Activated CD4-positive, alpha-beta T cell treated with anti-CD3 and anti-CD28 coated beads, Interleukin-2, Interleukin-6, amounts not matched to agents 100 ng/mL and 50 ng/mL, durations not matched to agents 16 hours and 8 hours (primary cell): ENCODE measurements at regions not wholly inside any gene's neighbourhood (a gene's known extent, or its start where the extent isn't known, plus 50 kb on each side); places are given as distances from the start of the nearest gene placed in this dataset.

Experiments used
- DNase-seq: peaks from one replicate; pipeline ENCODE4 v3.0.0-alpha.2; 2020

DNA sequence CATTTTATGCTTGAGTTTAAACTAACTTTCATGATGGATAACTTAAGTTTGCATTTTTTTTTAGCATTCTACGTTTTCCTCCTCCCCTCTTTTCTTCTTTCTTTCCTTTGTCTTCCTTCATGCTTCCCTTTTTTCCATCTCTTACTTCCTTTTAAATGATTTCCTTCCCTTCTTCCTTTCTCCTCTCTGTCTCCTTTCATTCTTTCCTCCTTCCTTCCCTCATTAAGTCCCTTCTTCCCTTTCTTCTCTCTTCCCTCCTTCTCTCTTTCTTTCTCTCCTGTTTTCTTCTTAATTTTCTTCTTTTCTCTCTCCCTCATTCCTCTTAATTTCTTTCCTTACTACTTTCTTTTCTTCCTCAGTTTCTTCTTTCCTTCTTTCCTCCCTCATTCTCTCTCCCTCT, 376.0 kb downstream of the LRIG3 start:
- no peak for DNase-seq

DNA sequence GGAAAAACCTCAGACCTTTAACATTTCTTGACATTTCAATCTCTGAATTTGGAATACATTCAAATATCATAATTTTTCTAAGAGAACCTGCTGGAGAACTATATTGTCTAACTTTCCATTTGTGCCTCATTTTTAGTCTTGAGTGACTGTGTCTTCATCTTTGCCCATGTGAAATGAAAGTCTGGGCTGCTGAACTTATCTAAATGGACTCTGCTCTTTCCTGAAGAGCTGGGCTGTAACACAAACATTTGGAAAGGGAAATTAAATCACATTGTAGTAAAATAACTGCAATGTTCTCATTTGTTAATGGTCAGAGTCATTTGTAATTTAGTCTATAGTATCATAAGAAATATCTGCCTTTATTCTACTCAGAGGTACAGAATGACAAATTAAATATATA, 373.1 kb downstream of the LRIG3 start:
- no peak for DNase-seq

DNA sequence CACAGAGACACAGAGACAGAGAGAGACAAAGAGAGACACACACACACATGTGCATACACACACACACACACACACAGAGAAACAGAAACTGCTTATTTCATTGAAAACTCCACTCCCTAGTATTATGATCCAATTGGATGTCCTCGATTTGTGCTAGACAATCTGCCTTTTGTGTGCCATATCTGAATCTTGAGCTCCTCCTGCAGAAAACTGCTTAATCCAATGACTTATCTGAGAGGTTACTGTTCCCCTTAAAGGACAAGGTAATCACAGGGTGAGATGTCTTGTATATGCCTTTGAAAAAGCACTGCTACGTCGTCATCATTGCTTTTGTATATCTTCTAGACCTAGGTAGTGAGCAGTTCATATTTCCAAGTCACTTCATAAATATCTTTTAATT, 371.5 kb downstream of the LRIG3 start:
- DNase-seq, result no peak

DNA sequence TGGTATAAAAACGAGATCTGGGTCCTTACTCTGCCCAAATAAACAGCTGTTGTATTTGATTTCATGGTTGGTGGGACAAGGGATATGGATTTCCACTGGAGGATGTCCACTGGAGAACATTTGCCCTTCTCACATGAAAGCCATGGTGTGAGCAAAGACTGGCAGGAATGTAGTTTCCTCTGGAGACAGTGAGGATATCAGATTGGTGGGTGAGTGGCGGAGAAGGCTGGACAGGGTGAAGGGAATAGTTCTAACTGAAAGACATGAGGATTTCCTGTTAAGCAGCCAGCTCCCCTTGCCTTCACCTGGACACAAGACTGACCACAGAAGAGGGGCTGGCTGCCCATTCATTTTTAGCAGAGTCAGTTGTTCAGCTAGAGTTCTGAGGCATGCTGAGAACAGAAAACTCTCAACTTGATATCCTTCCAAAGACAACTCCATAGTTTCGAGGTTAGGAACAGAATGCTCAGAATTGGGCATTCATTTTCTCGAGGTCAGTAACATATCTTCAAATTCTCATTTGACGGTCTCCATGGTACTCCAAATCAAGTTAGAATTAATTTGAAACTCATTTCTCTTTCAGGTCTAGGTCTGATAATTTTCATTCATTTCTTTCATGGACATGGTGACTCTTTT, 365.7 kb downstream of the LRIG3 start:
- DNase-seq, result no peak

DNA sequence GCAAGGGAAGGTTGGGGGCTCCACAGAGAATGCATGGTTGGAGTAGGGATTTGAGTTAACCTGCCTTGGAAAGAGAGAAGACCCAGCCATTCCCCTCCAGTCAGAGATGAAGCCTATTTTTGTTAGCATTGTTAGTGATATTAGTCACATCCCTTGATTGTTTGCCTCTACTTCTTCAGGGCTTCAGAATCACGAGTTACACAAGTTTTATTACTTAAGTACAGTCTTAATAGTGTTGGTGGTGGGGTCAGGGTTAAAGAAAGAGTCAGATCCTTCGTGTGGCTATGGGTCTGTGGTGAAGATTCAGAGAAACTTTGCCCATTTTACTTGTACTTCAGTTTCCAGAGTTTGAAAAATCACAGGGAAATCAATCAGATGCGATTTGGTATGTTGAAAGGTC, 363.1 kb downstream of the LRIG3 start:
- no peak for DNase-seq

DNA sequence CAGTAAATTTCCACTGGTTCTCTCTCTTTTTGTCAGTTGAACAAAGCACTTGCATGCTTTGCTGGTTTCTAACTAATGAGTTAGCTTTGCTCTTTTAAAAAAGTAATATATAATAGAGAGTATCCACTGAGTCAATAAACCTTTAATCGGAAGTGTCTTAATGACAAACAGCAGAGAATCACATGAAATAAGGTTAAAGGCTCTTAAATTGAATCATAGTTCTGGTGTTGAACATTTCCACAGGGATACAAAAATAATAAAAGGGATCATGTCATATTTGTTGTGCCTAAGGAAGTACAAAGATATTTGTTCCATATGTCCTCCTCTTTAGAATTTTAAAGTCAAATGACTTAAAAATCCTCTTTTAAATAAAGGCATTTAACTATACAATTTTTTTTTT, 362.6 kb downstream of the LRIG3 start:
- DNase-seq, result no peak

DNA sequence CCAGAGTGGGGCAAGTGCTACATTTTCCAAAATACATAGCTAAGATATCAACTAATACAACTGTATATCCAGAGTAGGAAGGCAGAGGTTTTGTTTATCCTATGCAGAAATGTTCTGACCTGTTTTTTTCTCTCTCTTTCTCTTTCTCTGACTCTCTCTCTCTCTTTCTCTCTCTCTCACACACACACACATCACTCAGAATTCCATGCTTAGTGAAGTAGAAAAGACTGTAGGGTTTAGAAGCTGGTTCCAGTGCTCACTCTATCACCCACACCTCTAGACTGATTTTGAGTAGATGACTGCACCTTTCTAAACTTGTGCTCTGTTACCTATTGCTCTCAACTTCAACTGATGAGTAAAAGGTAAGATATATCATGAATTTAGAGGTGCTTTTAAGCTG, 356.7 kb downstream of the LRIG3 start:
- DNase-seq, result no peak

DNA sequence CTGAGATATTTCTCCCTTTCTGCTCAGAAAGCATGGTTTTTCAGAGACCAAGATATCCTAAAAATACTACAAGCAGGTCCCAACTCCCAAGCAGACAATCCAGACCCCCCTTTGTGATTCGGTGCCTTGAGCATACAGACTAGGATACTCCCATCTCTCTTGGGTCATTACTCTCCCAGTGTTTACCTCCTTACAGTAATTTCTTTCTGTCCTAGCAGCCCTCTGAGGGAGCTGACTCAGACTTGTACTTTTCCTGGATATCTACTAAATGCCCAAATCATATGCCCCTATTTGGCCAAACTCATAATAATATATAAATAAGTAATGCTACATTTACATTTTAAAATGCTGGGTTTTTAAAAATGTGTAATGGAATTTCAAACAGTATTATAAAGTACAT, 355.6 kb downstream of the LRIG3 start:
- no peak for DNase-seq

DNA sequence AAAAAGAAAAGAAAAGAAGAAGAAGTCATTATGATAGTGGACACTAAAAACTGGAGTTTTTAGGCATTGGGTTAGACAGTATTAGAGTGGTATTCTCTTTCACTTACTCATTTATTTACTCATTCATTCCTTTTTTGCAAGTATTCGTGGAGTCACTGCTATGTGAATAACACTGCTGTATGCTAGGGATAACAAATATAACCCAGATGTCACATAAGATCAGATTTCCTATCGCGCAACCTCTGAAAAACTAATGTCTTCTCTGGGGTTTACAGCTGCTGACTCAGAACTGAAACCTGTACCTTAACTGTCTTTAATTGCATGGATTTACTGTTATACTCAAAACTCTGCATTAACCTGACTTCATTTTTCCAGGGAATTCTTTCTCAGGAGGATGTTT, 353.7 kb downstream of the LRIG3 start:
- no peak for DNase-seq

DNA sequence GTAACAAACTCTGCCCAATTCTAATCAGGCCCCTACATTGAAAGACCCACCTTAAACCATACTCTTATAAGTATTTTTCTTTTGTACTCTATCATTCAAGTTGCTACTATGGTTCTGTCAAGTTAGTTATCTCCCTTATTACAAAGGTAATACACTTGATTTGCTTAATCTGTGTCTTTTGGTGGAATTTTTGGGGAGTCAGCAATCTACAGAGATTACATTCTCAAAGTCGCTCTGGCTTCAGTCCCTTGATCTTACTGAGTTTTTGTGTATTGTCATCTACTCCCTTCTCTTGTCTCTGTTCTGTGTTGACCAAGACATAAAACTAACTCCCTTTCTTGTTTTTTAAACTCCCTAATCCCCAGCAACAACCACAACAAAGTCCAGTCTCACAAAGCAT, 353.1 kb downstream of the LRIG3 start:
- DNase-seq, result no peak

DNA sequence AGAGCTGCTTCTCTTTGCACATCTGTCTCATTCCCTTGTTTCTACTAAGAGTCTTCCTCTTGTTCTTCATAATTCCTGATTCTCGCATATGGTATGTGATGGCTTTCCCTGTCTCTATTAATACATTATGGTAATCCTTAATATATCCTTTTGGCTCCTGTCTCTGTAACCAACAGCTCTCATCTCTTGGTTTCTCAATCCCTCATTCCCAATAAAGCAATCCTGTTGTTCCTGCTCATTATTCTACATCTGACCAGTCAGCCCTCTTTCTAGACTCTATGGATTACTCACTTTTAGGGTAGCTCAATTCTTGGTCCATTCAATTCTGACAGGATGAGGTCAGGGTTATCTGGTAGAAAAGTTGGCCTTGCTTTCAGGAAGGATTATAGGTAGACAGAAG, 349.9 kb downstream of the LRIG3 start:
- DNase-seq, result no peak

DNA sequence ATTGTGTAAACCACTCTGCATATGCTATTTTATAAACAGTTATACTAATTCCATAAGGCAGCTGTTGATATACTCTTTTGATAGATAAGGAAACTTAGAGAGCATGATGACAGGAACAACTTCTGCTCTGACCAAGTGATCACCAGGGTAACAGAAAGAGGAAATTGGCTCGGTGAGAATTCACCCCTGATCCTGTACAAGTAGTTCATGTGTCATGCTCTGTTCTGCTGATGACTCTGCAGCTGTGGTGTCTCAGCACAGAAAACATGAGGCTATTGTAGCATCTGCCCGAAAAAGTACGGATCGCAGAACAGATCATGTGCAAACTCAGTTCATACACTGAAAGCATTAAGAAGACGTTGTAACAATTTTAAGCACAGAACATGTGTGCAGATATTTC, 345.0 kb downstream of the LRIG3 start:
- no peak for DNase-seq

DNA sequence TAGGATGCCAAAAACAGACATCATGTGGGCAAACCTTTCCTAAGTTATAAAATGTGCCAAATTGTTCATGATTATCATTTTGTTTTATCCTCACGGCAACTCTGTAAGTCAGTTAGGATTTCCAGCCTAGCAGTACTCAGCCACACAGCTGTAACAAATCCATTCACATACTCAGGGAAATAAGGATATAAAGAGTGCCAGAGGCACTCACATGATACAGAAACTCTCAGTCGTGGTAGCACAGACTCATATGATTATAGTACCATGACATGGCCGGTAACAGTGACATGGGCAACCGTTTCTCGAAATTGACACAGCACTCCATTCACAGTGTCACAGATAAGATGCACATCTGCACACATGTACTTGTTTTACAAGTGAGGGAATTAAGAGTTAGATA, 344.2 kb downstream of the LRIG3 start:
- DNase-seq, result no peak

DNA sequence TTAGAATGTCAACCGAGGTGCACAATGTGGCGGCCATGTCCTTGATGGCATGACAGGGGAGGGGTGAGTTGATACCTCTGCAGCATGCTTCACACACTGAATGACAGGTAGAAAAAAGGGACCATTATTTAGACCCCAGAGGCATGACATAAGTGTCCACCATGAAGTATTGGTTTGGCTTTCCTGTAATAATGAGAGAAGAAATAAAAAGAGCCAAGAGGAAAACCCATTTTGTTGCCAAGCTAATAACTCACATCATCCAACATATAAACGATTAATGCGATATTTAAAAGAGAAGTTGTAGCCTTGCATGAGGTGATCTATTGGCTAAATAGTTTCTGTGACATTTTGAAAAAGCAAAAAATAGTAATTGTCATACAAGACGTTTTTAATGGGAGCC, 343.4 kb downstream of the LRIG3 start:
- no peak for DNase-seq

DNA sequence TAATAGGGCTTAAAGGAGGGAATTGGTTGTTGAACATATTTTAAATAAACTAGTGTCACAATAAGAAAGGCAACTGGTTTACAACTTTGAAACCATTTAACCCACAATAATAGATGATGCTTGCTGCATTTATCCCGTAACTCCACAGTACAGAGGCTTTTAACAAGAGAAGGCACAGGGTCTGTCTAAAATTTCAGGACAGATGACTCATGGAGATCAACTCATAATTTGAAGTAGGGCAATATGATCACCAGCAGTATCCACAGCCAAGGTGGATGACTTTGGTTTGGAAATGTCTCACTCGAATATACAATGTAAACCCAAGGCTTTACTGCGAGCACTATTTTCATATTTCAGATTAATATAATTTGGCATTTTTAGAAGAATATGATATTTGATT, 340.2 kb downstream of the LRIG3 start:
- no peak for DNase-seq

DNA sequence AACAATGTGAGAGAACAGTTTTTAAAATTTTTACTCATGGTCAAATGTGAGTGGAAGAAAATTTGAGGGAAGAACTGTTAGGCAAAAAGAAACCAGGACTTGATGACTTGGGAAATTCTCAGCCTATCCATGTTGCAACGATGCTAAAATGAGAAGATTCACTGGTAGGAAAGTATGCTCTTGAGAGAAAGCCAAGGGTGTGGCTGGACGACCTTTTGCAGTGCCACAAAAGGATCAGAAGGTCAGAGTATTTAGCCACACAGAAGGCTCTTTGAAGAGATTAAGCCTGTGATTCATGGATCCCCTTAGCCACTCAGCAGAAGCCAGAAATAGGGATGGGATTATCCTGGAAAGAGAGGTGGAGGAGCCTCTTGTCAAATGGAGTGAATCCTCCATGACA, 336.8 kb downstream of the LRIG3 start:
- no peak for DNase-seq

DNA sequence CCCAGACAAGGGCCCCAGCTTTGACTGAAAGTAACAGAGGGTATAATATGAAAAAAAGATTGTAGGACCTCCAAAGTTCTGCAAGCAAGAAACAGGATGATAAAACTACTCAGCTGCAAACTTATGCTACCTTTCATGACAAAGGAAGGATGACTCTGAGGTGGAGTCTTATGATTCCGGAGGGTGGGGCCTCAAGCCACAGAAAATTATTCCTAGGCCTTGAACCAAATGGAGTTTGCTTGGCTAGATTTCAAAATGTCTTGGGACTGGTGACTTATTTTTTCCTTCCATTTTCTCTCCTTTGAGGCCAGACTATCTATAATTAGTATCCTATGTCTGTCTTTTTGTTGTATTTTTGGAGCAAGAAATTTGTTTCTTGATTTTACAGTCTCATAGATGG, 336.4 kb downstream of the LRIG3 start:
- DNase-seq, result no peak

DNA sequence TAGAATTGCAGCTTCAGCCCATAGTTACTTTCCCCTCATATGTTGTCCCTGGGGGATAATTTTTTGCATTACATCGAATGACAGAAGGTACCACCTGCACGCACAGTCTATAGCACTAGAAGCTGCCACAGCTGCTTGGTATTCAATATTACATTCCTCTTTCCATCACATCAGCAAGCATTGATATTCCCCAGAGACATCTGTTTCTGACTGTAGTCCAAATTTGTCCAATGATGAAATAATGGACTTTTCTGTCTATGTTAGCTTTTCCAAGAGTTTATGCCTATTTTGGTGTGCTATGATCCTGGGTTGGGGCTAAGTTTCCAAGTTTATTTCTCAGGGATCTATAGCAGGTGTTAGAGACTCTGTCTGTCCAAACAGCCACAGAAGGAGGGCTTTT, 335.4 kb downstream of the LRIG3 start:
- DNase-seq, result no peak

DNA sequence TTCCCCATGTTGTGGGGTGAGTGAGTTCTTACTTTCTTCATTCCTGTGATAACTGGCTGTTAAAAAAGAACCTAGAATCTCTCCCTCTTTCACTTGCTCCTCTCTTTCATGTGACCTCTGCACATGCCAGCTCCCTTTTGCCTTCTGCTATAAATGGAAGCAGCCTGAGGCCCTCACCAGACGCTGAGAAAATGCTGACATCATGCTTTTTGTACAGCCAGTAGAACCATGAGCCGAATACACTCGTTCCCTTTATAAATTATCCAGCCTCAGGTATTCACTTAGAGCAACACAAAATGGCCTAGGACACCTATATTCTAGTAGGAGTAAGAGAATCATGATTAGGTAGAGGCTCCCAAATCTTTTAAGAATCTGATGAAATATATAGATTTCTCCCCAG, 333.5 kb downstream of the LRIG3 start:
- DNase-seq, result no peak

DNA sequence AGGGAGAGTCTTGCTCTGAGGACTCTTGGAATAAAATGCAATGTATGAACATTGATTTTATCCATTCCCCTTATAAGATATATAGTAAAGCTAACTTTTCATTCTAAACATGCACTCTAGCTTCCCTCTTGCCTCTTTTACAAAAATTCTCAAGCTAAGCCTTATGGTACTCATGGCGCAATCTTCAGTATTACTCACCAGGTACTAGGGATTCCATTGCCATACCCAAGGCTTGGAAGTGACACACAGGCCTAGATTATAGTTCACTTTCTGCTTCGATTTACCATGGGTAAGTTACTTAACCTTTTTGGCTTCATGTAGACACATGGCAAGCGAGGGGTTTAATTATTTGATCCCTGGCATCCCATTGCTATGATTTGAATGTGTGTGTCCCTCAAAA, 331.5 kb downstream of the LRIG3 start:
- DNase-seq, result no peak

DNA sequence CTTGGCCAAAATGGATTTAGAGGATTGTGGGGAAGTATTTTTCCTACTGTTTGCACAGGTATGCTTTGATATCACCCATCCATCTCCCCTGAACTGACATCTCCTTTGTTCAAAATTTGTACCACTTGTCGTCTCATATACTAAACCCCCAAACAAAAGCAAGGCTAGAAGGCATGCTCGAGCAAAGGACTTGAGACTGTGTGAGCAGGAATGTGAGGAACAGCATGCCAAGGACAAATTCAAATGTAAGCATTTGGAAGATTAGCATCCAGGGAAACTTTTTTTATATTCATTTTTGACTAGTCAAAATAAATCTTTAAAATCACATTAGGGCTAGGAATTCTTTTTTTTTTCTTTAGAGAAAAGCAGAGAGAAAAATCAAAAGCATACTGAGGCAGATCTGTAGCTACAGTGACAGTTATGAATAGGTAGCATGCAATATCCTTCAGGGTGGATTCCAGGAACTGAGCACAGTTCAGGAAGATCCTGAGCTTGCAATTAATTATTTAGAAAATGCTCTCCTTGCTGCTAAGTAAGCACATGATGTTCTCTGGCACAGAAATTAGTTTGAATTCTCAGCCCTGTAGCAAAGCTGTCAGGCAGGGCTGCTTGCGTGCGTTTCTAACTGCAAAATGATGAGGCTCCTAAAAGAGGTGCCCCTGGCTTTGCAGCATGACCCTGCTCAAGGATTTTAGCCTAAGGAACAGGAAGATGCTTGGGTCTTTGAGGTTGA, 327.7 kb downstream of the LRIG3 start:
- DNase-seq, result no peak

DNA sequence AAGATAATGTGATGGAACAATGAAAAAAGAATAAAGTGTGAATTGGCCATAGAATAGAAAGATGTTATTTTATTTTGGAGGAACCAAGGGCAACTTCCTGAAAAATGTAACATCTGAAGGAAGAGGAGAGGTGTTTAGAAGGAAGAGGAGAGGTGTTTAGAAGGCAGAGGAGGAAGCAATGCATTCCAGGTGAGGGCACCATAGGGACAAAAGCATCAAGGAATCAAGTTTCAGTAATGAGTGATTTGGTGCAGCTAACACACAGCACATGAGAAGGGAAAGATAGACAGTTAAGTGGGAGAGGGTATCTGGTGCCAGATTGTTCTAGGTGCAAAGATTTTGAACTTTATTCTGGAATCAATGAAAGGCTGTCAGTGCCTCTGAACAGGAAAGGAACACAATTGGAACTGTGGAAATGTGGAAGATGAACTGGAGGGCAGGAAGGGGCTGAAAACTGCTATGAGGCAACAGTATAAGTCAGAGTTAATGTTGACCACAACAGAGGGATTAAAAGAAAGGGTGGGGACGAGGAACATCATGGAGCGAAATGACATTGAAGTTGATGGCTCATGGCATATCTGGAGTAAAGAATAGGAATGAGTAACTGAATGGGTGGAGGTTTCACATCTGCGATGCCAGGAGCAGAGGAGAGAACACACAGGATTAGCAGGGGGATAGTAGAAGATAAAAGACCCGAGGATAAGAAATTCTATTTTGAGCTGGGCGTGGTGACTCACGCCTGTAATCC, 326.6 kb downstream of the LRIG3 start:
- no peak for DNase-seq

DNA sequence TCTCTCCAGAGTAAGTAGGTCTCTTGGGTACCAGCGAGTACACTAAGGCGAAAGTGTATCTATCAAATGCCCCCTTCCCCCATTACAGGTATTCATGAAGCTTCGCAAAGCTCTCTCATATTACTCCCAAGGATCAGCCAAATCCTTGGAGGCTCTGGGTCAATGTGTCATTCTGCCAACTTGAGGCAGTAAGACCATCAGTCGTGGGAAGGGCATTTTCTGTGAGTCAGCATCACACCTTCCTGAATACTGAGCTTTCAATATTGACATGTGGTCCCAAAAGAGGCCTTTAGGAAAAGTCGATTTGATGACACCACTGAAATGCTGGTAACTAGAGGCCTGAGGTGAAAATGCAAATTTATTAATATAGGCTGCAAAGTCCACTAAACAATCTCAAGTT, 323.9 kb downstream of the LRIG3 start:
- DNase-seq, result no peak

DNA sequence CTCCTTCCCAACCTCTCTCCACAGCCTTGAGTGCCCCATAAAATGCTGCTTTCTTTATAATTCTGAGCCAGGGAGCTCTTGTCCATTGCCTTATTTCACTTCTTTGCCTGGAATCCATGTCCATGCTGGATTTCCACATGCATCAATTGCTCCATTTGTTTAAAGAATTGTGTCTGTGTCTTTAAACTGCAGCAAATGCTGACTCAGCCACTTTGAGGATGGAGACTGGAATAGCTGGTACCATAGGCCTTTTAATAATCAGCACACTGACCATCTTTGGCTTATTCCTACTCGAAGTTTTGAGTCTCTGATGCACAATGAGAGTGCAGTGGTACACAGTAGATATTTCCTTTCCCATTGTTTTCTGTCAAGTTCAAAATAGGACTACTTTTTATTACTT, 318.8 kb downstream of the LRIG3 start:
- no peak for DNase-seq

DNA sequence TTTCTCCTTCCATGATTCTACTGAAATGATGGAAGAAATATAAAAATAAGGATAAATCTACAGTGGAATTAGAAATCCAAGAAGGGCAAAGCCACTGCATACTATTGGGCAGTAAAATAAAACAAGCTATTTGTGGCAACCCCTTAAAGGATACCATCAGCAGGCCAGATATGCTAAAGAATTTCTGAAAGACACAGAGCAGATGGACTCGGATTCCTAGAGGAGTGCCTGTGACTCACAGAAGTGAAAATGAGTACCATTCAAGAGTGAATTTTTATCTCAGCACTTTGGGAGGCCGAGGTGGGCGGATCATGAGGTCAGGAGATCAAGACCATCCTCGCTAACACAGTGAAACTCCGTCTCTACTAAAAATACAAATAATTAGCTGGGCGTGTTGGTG, 318.1 kb downstream of the LRIG3 start:
- no peak for DNase-seq
